ENCODE measurements at regions not wholly inside any gene's neighbourhood (a gene's known extent, or its start where the extent isn't known, plus 50 kb on each side); places are given as distances from the start of the nearest gene placed in this dataset.
"Not testable (repeated sequence)": the region's sequence is repeated elsewhere in the genome, so short reads cannot be mapped to it uniquely, and the experiment has no call there.

DNA sequence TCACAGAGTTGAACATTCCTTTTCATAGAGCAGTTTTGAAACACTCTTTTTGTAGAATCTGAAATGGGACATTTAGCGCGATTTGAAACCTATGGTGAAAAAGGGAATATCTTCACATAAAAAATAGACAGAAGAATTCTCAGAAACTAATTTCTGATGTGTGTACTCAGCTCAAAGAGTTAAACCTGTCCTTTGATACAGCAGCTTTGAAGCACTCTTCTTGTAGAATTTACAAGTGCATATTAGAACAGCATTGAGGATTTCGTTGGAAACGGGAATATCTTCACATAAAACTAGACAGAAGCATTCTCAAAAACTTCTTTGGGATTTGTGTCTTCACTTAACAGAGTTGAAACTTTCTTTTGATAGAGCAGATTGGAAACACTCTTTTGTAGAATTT is 650.7 kb upstream of the ZNF337 start (continued):
- no peak for TF ChIP-seq TFE3 (CRISPR knock-in tag; IDR thresholded peaks at IDR 0.05)

GRCh38 chr20:26340460-26341065 is 643.9 kb upstream of the ZNF337 start:
- POLR2A ChIA-PET; H3K36me3 ChIP-seq (ENCODE audit: control insufficient read depth, insufficient read depth, low read length); H3K4me2 ChIP-seq (ENCODE audit: insufficient read depth, low read length); H3K27me3 ChIP-seq (ENCODE audit: control insufficient read depth in 2 of 2, insufficient read depth in 2 of 2, low read length in 2 of 2); FAIRE-seq; H3K79me2 ChIP-seq (ENCODE audit: control insufficient read depth, insufficient read depth, low read length); H3K9ac ChIP-seq (ENCODE audit: insufficient read depth in 1 of 2, low read depth in 2 of 2, low read length in 2 of 2); H2AFZ ChIP-seq (ENCODE audit: low read depth, low read length); intact Hi-C loops (cut with micrococcal nuclease); in situ Hi-C loops (cut with MboI); H3K9me3 ChIP-seq (replicated peaks; ENCODE audit: control insufficient read depth, insufficient read depth, low read depth, low read length); BruUV-seq (replicated peaks); CTCF ChIA-PET (ENCODE audit: low intra/inter-chr PET ratio); H3K9me1 ChIP-seq (ENCODE audit: control insufficient read depth, insufficient read depth, low read length); DNase-seq (ENCODE audit: extremely low read depth in 1 of 4, low spot score in 3 of 4); H3K4me3 ChIP-seq; ATAC-seq; H3K4me1 ChIP-seq (replicated peaks in 1 of 2; ENCODE audit: control insufficient read depth in 2 of 2, insufficient read depth in 2 of 2, low read length in 2 of 2); H4K20me1 ChIP-seq (replicated peaks; ENCODE audit: control insufficient read depth, insufficient read depth, low read length); H3K27ac ChIP-seq (ENCODE audit: extremely low read depth, low read depth, low read length): not testable (repeated sequence)
- WGBS (ENCODE audit: insufficient coverage, low coverage, missing lambda C conversion rate), result 2% methylated on average over 6 of the region's 6 CpGs

DNA sequence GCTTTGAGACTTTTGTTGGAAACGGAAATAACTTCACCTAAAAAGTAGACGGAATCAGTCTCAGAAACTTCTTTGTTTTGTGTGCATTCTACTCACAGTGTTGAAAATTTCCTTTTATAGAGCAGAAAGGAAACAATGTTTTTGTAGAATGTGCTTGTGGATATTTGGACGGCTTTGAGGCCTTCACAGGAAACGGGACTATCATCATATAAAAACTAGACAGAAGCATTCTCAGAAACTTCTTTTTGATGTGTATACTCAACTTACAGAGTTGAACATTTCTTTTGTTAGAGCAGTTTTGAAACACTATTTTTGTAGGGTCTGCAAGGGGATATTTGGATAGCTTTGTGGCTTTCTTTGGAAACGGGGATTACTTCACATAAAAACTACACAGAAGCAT is 627.5 kb upstream of the ZNF337 start:
- intact Hi-C loops (cut with micrococcal nuclease) (no loop called here), in situ Hi-C loops (cut with MboI) (no loop called here)
- 4% methylated on average over 5 of the region's 5 CpGs for WGBS (ENCODE audit: insufficient coverage, low coverage, missing lambda C conversion rate)
- DNase-seq (ENCODE audit: extremely low read depth in 1 of 4, low spot score in 3 of 4) (no peak), ATAC-seq (no peak), FAIRE-seq (no peak)
- Histone ChIP-seq H3K4me2 (ENCODE audit: insufficient read depth, low read length) (no peak overlapping the region), H3K27me3 (ENCODE audit: control insufficient read depth in 2 of 2, insufficient read depth in 2 of 2, low read length in 2 of 2) (no peaks in the 10 kb centered on the region), H3K4me1 (replicated peaks in 1 of 2; ENCODE audit: control insufficient read depth in 2 of 2, insufficient read depth in 2 of 2, low read length in 2 of 2) (no peaks in the 10 kb centered on the region), H3K9me1 (ENCODE audit: control insufficient read depth, insufficient read depth, low read length) (no peaks in the 10 kb centered on the region), H2AFZ (ENCODE audit: low read depth, low read length) (no peak overlapping the region), H3K4me3 (no peak overlapping the region), H3K79me2 (ENCODE audit: control insufficient read depth, insufficient read depth, low read length) (no peaks in the 10 kb centered on the region), H4K20me1 (replicated peaks; ENCODE audit: control insufficient read depth, insufficient read depth, low read length) (no peaks in the 10 kb centered on the region), H3K27ac (ENCODE audit: extremely low read depth, low read depth, low read length) (no peak overlapping the region), H3K9ac (ENCODE audit: insufficient read depth in 1 of 2, low read depth in 2 of 2, low read length in 2 of 2) (no peak overlapping the region), H3K36me3 (ENCODE audit: control insufficient read depth, insufficient read depth, low read length) (no peaks in the 10 kb centered on the region), H3K9me3 (replicated peaks; ENCODE audit: control insufficient read depth, insufficient read depth, low read depth, low read length) (no peaks in the 10 kb centered on the region)
- BruUV-seq (replicated peaks), result no TSS peak
- CTCF ChIA-PET (ENCODE audit: low intra/inter-chr PET ratio), result no interaction called here
- POLR2A ChIA-PET, result no interaction called here
- TF ChIP-seq SMARCB1 (IDR thresholded peaks at IDR 0.05; ENCODE audit: insufficient read length, low read depth), result no peak
- no peak for TF ChIP-seq CTCFL (IDR thresholded peaks at IDR 0.05; ENCODE audit: borderline replicate concordance, insufficient read depth, low read depth, low read length, poor library complexity, severe bottlenecking)
